ENCODE measurements at regions not wholly inside any gene's neighbourhood (a gene's known extent, or its start where the extent isn't known, plus 50 kb on each side); places are given as distances from the start of the nearest gene placed in this dataset.

DNA sequence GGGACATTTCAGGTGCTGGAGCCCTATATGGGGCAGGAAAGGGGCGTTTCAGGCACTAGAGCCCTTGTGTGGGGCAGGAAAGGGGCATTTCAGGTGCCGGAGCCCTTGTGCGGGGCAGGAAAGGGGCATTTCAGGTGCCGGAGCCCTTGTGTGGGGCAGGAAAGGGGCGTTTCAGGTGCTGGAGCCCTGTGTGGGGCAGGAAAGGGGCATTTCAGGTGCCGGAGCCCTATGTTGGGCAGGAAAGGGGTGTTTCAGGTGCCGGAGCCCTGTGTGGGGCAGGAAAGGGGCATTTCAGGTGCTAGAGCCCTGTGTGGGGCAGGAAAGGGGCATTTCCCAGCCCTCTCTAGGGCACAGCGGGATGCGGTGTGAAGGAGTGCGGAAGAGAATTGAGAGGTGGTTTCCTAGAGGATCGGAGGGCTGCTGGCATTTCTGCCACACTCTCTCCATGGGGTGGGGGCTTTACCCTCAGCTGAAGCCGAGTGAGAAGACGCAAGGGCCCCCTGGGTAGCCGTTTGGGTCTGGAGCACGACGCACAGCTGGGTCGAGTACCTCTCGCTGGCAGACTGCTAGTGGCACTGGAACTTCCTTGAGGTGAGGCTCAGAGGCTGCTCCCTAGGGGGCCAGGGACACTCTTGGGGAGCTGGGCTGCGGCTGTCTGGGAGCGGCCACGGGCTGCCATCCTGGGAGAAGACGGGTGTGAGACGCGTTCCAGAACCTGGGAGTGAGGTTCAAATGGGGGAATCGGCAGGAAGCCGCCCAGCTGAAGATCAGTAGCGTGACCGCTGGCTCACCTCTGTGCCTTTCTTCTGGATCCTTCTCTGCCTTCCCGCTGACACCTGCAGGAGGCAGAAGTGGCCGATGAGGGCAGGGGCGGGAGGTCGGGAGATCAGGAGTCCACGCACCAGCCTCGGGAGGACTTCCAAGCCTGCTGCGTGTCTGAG, 122.6 kb upstream of the IRX4 start:
- TF ChIP-seq, protein P1, sequence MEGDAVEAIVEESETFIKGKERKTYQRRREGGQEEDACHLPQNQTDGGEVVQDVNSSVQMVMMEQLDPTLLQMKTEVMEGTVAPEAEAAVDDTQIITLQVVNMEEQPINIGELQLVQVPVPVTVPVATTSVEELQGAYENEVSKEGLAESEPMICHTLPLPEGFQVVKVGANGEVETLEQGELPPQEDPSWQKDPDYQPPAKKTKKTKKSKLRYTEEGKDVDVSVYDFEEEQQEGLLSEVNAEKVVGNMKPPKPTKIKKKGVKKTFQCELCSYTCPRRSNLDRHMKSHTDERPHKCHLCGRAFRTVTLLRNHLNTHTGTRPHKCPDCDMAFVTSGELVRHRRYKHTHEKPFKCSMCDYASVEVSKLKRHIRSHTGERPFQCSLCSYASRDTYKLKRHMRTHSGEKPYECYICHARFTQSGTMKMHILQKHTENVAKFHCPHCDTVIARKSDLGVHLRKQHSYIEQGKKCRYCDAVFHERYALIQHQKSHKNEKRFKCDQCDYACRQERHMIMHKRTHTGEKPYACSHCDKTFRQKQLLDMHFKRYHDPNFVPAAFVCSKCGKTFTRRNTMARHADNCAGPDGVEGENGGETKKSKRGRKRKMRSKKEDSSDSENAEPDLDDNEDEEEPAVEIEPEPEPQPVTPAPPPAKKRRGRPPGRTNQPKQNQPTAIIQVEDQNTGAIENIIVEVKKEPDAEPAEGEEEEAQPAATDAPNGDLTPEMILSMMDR (IDR thresholded peaks at IDR 0.05), result no peak
- no peak for TF ChIP-seq POLR2A (IDR thresholded peaks at IDR 0.05)

Measured in lower leg skin (tissue), 3 donors.